NCI-H774 (cell line): ENCODE measurements at regions not wholly inside any gene's neighbourhood (a gene's known extent, or its start where the extent isn't known, plus 50 kb on each side); places are given as distances from the start of the nearest gene placed in this dataset.
A peak's percentile ranks its signal among the peaks of the same experiment; 100 is the strongest.
"Not testable (repeated sequence)": the region's sequence is repeated elsewhere in the genome, so short reads cannot be mapped to it uniquely, and the experiment has no call there.

ENCODE experiments used
- DNase-seq: peaks from one replicate; lab custom pipeline; 2025; lab: John Stamatoyannopoulos, UW

- DNase-seq = not testable (repeated sequence)
These were observed 268.3 kb upstream of the ATXN7L3B start for GRCh38 chr12:74269355-74269754.

- no peak for DNase-seq
These were observed 257.4 kb upstream of the ATXN7L3B start for GRCh38 chr12:74280156-74280655.

GRCh38 chr12:74281401-74282180 is 256.0 kb upstream of the ATXN7L3B start:
- not testable (repeated sequence) for DNase-seq

GRCh38 chr12:74283646-74284045 is 254.0 kb upstream of the ATXN7L3B start:
- DNase-seq = no peak

- no peak for DNase-seq
These were observed 251.9 kb upstream of the ATXN7L3B start for GRCh38 chr12:74285773-74286172.

GRCh38 chr12:74286254-74286653 is 251.4 kb upstream of the ATXN7L3B start:
- DNase-seq = no peak

GRCh38 chr12:74292351-74293194 is 245.1 kb upstream of the ATXN7L3B start:
- DNase-seq = no peak

GRCh38 chr12:74293689-74294131 is 243.9 kb upstream of the ATXN7L3B start:
- DNase-seq = no peak

- peak; percentile 65 for DNase-seq
These were observed 220.5 kb upstream of the ATXN7L3B start for GRCh38 chr12:74317078-74317601.

GRCh38 chr12:74317741-74318140 is 219.9 kb upstream of the ATXN7L3B start:
- no peak for DNase-seq

GRCh38 chr12:74319886-74320285 is 217.7 kb upstream of the ATXN7L3B start:
- DNase-seq = no peak

GRCh38 chr12:74321381-74321780 is 216.3 kb upstream of the ATXN7L3B start:
- DNase-seq = no peak

GRCh38 chr12:74322792-74323191 is 214.8 kb upstream of the ATXN7L3B start:
- no peak for DNase-seq

GRCh38 chr12:74328623-74329022 is 209.0 kb upstream of the ATXN7L3B start:
- no peak for DNase-seq

- DNase-seq = no peak
These were observed 202.9 kb upstream of the ATXN7L3B start for GRCh38 chr12:74334780-74335179.

GRCh38 chr12:74337951-74338350 is 199.7 kb upstream of the ATXN7L3B start:
- DNase-seq = no peak

GRCh38 chr12:74339211-74339610 is 198.4 kb upstream of the ATXN7L3B start:
- no peak for DNase-seq

- no peak for DNase-seq
These were observed 187.7 kb upstream of the ATXN7L3B start for GRCh38 chr12:74349925-74350324.

GRCh38 chr12:74365178-74365964 is 172.3 kb upstream of the ATXN7L3B start:
- DNase-seq = no peak

GRCh38 chr12:74370608-74371216 is 166.9 kb upstream of the ATXN7L3B start:
- no peak for DNase-seq

GRCh38 chr12:74379114-74379513 is 158.5 kb upstream of the ATXN7L3B start:
- no peak for DNase-seq
